Loucy (cell line): ENCODE measurements at regions not wholly inside any gene's neighbourhood (a gene's known extent, or its start where the extent isn't known, plus 50 kb on each side); places are given as distances from the start of the nearest gene placed in this dataset.

Source experiments
- H2AFZ ChIP-seq: fragments of 200-600 bp; sonication (generic); 2 replicates; pipeline ENCODE4 v1.6.0; 2016; ENCODE audit warnings: antibody characterized with exemption, mild to moderate bottlenecking, low read length, moderate library complexity
- H3F3A ChIP-seq: fragments of 200-600 bp; 2 replicates; pipeline ENCODE4 v1.6.0; 2016; ENCODE audit warnings: antibody characterized with exemption, low read depth, mild to moderate bottlenecking
- H3K27me3 ChIP-seq: fragments of 200-600 bp; sonication (generic); 2 replicates; pipeline ENCODE4 v1.6.1; 2014; ENCODE audit warnings: low read length, mild to moderate bottlenecking; ENCODE audit not compliant: insufficient read depth, poor library complexity, severe bottlenecking
- H3K36me3 ChIP-seq: fragments of 200-600 bp; sonication (generic); 2 replicates; pipeline ENCODE4 v1.6.1; 2016; ENCODE audit warnings: low read length; ENCODE audit not compliant: insufficient read depth
- H3K4me1 ChIP-seq: fragments of 200-600 bp; sonication (generic); 2 replicates; pipeline ENCODE4 v1.5.1; 2014; ENCODE audit warnings: low read length, mild to moderate bottlenecking; ENCODE audit not compliant: insufficient read depth, poor library complexity, severe bottlenecking
- H3K4me2 ChIP-seq: fragments of 200-600 bp; sonication (generic); 2 replicates; pipeline ENCODE4 v1.6.0; 2014; ENCODE audit warnings: antibody characterized with exemption, low read length, low read depth, mild to moderate bottlenecking; ENCODE audit not compliant: poor library complexity, severe bottlenecking
- H3K4me3 ChIP-seq: fragments of 200-600 bp; sonication (generic); 2 replicates; pipeline ENCODE4 v1.5.1; 2014; ENCODE audit warnings: low read length, mild to moderate bottlenecking, mixed read lengths; ENCODE audit not compliant: poor library complexity, severe bottlenecking
- H3K79me2 ChIP-seq: fragments of 200-600 bp; sonication (generic); 2 replicates; pipeline ENCODE4 v1.6.1; 2014; ENCODE audit warnings: low read length; ENCODE audit not compliant: insufficient read depth
- H3K9ac ChIP-seq: fragments of 200-600 bp; sonication (generic); 2 replicates; pipeline ENCODE4 v1.6.0; 2014; ENCODE audit warnings: mild to moderate bottlenecking, low read depth, low read length, moderate library complexity; ENCODE audit not compliant: poor library complexity, severe bottlenecking
- H3K9me2 ChIP-seq: fragments of 200-600 bp; sonication (generic); replicated peaks from 2 replicates; pipeline ENCODE4 v1.6.1; 2016; ENCODE audit warnings: low read depth, low read length, mixed read lengths
- H3K9me3 ChIP-seq: fragments of 200-600 bp; sonication (generic); 2 replicates; pipeline ENCODE4 v1.6.1; 2014; ENCODE audit warnings: mild to moderate bottlenecking, antibody characterized with exemption, low read length, low read depth; ENCODE audit not compliant: insufficient read depth
- H4K20me1 ChIP-seq: fragments of 200-600 bp; sonication (generic); 2 replicates; pipeline ENCODE4 v1.6.0; 2014; ENCODE audit warnings: antibody characterized with exemption, low read length, mild to moderate bottlenecking; ENCODE audit not compliant: insufficient read depth, poor library complexity, severe bottlenecking
- EZH2phosphoT487 ChIP-seq: fragments of 200-600 bp; IDR thresholded peaks from 2 replicates; pipeline ENCODE4 v1.6.1; 2018; ENCODE audit warnings: antibody characterized with exemption, mild to moderate bottlenecking, moderate library complexity, borderline replicate concordance
- TF ChIP-seq, protein P1 (sequence below): fragments of 200-600 bp; sonication (generic); conservative IDR thresholded peaks from 2 replicates; pipeline ENCODE4 v1.5.1; 2014; ENCODE audit warnings: mild to moderate bottlenecking, antibody characterized with exemption, low read length

DNA sequence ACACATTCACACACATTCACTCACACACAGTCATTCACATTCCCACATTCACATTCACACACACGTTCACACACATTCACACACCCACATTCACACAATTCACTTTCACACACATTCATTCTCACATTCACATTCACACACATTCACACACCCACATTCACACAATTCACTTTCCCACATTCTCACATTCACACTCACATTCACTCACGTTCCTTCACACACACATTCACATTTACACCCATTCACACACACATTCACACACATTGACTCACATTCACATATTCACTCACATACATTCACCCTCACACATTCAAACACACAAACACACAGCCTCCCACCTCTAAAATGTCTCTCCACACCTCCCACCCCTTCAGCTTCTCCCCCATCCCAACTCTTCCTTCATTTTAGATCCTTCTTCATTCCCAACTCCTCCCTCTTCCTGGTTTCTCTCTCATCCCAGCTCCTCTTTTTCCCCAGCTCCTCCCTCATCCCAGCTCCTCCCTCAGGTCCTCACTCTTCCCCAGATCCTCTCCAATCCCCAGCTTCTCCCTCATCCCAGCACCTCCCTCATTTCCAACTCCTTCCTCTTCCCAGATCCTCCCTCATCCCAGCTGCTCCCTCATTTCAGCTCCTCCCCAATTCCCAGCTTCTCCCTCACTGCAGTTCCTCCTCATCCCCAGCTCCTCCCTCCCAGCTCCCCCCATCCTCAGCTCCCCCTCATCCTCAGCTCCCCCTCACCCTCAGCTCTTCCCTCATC is 111.0 kb downstream of the FAM53A start:
- Histone ChIP-seq H3K9me2 (no peaks in the 10 kb centered on the region), H4K20me1 (no peaks in the 10 kb centered on the region), H3K36me3 (no peaks in the 10 kb centered on the region), H3K4me1 (no peaks in the 10 kb centered on the region), H3K9ac (no peak overlapping the region), H3K79me2 (no peaks in the 10 kb centered on the region), H3F3A (no peaks in the 10 kb centered on the region), H2AFZ (no peak overlapping the region), H3K4me3 (no peak overlapping the region), H3K27me3 (no peaks in the 10 kb centered on the region), H3K4me2 (no peak overlapping the region), H3K9me3 (no peaks in the 10 kb centered on the region)
- TF ChIP-seq EZH2phosphoT487 = no peak
- TF ChIP-seq, protein P1, sequence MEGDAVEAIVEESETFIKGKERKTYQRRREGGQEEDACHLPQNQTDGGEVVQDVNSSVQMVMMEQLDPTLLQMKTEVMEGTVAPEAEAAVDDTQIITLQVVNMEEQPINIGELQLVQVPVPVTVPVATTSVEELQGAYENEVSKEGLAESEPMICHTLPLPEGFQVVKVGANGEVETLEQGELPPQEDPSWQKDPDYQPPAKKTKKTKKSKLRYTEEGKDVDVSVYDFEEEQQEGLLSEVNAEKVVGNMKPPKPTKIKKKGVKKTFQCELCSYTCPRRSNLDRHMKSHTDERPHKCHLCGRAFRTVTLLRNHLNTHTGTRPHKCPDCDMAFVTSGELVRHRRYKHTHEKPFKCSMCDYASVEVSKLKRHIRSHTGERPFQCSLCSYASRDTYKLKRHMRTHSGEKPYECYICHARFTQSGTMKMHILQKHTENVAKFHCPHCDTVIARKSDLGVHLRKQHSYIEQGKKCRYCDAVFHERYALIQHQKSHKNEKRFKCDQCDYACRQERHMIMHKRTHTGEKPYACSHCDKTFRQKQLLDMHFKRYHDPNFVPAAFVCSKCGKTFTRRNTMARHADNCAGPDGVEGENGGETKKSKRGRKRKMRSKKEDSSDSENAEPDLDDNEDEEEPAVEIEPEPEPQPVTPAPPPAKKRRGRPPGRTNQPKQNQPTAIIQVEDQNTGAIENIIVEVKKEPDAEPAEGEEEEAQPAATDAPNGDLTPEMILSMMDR = no peak

DNA sequence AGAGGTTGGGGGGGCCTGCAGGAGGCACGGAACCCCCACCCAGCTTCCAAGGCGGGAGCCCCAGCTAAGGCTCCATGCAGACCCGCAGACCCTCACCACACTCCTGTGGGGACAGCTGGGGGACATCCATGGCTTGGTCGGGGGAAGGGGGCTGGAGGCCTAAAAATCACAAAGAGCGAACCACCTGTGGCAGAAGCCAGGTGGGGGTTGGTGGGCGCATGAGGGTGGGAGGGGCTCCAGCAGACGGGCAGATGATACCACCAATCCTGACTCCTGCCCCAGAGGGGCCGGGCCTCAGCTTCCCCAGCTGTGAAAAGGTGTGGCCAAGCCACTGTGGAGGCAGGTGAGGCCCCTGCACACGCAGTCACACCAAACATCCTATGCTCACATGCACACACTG is 111.6 kb downstream of the FAM53A start:
- no peak overlapping the region for H3K4me3 ChIP-seq
- no peaks in the 10 kb centered on the region for H3K9me3 ChIP-seq
- no peaks in the 10 kb centered on the region for H4K20me1 ChIP-seq
- no peaks in the 10 kb centered on the region for H3F3A ChIP-seq
- H2AFZ ChIP-seq = no peak overlapping the region
- no peak overlapping the region for H3K4me2 ChIP-seq
- H3K9ac ChIP-seq = no peak overlapping the region
- H3K36me3 ChIP-seq = no peaks in the 10 kb centered on the region
- TF ChIP-seq, protein P1 = no peak
- TF ChIP-seq EZH2phosphoT487 = no peak
- H3K79me2 ChIP-seq = no peaks in the 10 kb centered on the region
- no peaks in the 10 kb centered on the region for H3K9me2 ChIP-seq
- no peaks in the 10 kb centered on the region for H3K4me1 ChIP-seq
- no peaks in the 10 kb centered on the region for H3K27me3 ChIP-seq

DNA sequence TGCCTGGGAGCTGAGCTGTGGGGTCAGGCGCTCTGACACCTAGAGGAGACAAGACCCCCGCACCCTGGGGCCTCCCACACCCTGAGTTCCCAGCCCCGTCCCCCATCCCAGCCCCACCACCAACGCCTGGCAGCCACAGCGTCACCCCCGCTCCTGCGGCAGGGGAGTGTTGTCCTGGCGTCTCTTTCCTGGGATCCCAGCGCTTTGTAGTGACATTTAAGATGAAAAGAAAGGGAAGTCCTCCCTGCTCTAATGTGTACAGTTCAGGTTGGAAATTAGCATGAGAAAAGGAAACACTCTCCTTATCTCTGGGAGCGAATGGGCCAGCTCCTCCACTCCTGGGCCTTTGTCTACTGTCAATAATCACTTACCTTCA is 112.1 kb downstream of the FAM53A start:
- Histone ChIP-seq H3K4me1 (no peaks in the 10 kb centered on the region), H3K36me3 (no peaks in the 10 kb centered on the region), H3K4me2 (no peak overlapping the region), H2AFZ (no peak overlapping the region), H3K9me3 (no peaks in the 10 kb centered on the region), H4K20me1 (no peaks in the 10 kb centered on the region), H3K27me3 (no peaks in the 10 kb centered on the region), H3K9ac (no peak overlapping the region), H3K4me3 (no peak overlapping the region), H3K79me2 (no peaks in the 10 kb centered on the region), H3K9me2 (no peaks in the 10 kb centered on the region), H3F3A (no peaks in the 10 kb centered on the region)
- TF ChIP-seq EZH2phosphoT487 = no peak
- TF ChIP-seq, protein P1 = no peak
